ENCODE measurements at regions not wholly inside any gene's neighbourhood (a gene's known extent, or its start where the extent isn't known, plus 50 kb on each side); places are given as distances from the start of the nearest gene placed in this dataset.

- TF ChIP-seq ZBTB33 (IDR thresholded peaks at IDR 0.05) (no peak), EZH2 (IDR thresholded peaks at IDR 0.05; ENCODE audit: borderline replicate concordance, control insufficient read depth, low read depth, low read length) (no peak), JUNB (IDR thresholded peaks at IDR 0.05) (0 out of 2 replicates have a peak, but pooled peaks have one; percentile 31), SREBF2 (IDR thresholded peaks at IDR 0.05; ENCODE audit: low read length) (no peak), SPI1 (IDR thresholded peaks at IDR 0.05; ENCODE audit: borderline replicate concordance, insufficient read depth, low read depth, low read length) (peak; percentile 54; the same call in 1 of the 2 replicates), TBL1XR1 (IDR thresholded peaks at IDR 0.05; ENCODE audit: low read depth, low read length) (no peak), ZBED1 (IDR thresholded peaks at IDR 0.05; ENCODE audit: borderline replicate concordance) (no peak), REST (IDR thresholded peaks at IDR 0.05; ENCODE audit: low read depth, low read length) (no peak), BCL3 (IDR thresholded peaks at IDR 0.05; ENCODE audit: borderline replicate concordance, insufficient read depth, low read depth, low read length, poor library complexity, severe bottlenecking) (no peak), SMARCA5 (IDR thresholded peaks at IDR 0.05) (no peak)
Observed at GRCh38 chrX:37075892-37076595, 67.9 kb downstream of the FAM47C start (continued).
